GM12878 (cell line): ENCODE measurements at regions not wholly inside any gene's neighbourhood (a gene's known extent, or its start where the extent isn't known, plus 50 kb on each side); places are given as distances from the start of the nearest gene placed in this dataset.

Experiments used
- ATAC-seq: fragments of 200-7000 bp; cut with Tn5 transposase; 3 replicates; pipeline ENCODE4 v1.9.1; 2020; ENCODE audit warnings: mild to moderate bottlenecking, moderate library complexity
- BruUV-seq: library from RNA; stranded (reverse); fragments of 400-500 nt; replicated peaks from 2 replicates; lab custom pipeline; 2021; lab: Mats Ljungman, UMichigan
- CTCF ChIA-PET: fragments of 300-600 bp; sonication (Branson Sonifier 250); formaldehyde crosslinking; extraction: SDS; loops from one replicate; lab custom pipeline; 2021; ENCODE audit warnings: inconsistent platforms; lab: Yijun Ruan, JAX
- POLR2A ChIA-PET: fragments of 350-600 bp; formaldehyde crosslinking; extraction: SDS; loops from one replicate; lab custom pipeline; 2021; ENCODE audit warnings: inconsistent platforms; lab: Charles Lee
- RAD21 ChIA-PET: fragments of 300-600 bp; sonication (Branson Sonifier 250); formaldehyde crosslinking; loops from one replicate; lab custom pipeline; 2023; ENCODE audit warnings: antibody characterized with exemption; ENCODE audit not compliant: unreplicated experiment; lab: Charles Lee
- SMC1A ChIA-PET: fragments of 300-600 bp; sonication (Branson Sonifier 250); formaldehyde crosslinking; loops from one replicate; lab custom pipeline; 2023; ENCODE audit not compliant: unreplicated experiment, uncharacterized antibody; lab: Charles Lee
- DNase-seq: peaks from one replicate; pipeline ENCODE4 v3.0.0-alpha.2; 2011; ENCODE audit warnings: low read depth, low spot score
- FAIRE-seq: peaks from 3 replicates; lab custom pipeline; 2011; peaks lifted over from hg19 to GRCh38; lab: Jason Lieb, UNC
- H2AFZ ChIP-seq: 2 replicates; pipeline ENCODE4 v1.6.0; 2011; ENCODE audit warnings: low read depth, low read length, control low read depth; ENCODE audit not compliant: control insufficient read depth
- H3K27ac ChIP-seq: 2 replicates; pipeline ENCODE4 v1.5.1; 2011; ENCODE audit warnings: control low read depth; ENCODE audit not compliant: control insufficient read depth, insufficient read depth
- H3K27me3 ChIP-seq, 2 experiments: replicated peaks in 1 of 2; 2 replicates each; pipeline versions ENCODE4 v1.6.0 to v1.6.1; 2011; ENCODE audit warnings: low read length in 1 of 2; ENCODE audit not compliant: control insufficient read depth in 2 of 2, insufficient read depth in 2 of 2
- H3K36me3 ChIP-seq, 2 experiments: 2 replicates each; pipeline ENCODE4 v1.5.1; 2011; ENCODE audit warnings: low read length in 1 of 2; ENCODE audit not compliant: control insufficient read depth in 2 of 2, insufficient read depth in 2 of 2
- H3K4me1 ChIP-seq: 2 replicates; pipeline ENCODE4 v1.6.1; 2011; ENCODE audit warnings: mild to moderate bottlenecking, low read length, moderate library complexity, mixed read lengths; ENCODE audit not compliant: control insufficient read depth, insufficient read depth
- H3K4me2 ChIP-seq: 2 replicates; pipeline ENCODE4 v1.6.0; 2011; ENCODE audit warnings: control low read depth; ENCODE audit not compliant: control insufficient read depth, insufficient read depth
- H3K4me3 ChIP-seq: fragments of 200-600 bp; sonication (generic); 2 replicates; pipeline ENCODE4 v1.5.1; 2016
- H3K79me2 ChIP-seq: 2 replicates; pipeline ENCODE4 v1.6.0; 2011; ENCODE audit warnings: low read length; ENCODE audit not compliant: control insufficient read depth, insufficient read depth
- H3K9ac ChIP-seq: 2 replicates; pipeline ENCODE4 v1.8.0; 2011; ENCODE audit warnings: low read length, control low read depth, mixed read lengths; ENCODE audit not compliant: control insufficient read depth, insufficient read depth
- H3K9me3 ChIP-seq: replicated peaks from 3 replicates; pipeline ENCODE4 v1.5.1; 2011; ENCODE audit warnings: mild to moderate bottlenecking, low read length; ENCODE audit not compliant: control insufficient read depth, insufficient read depth
- H4K20me1 ChIP-seq: 2 replicates; pipeline ENCODE4 v1.6.0; 2011; ENCODE audit not compliant: control insufficient read depth, insufficient read depth
- CBX3 ChIP-seq: fragments of 200-600 bp; sonication (generic); IDR thresholded peaks from 2 replicates; pipeline ENCODE4 v1.6.1; 2016; ENCODE audit warnings: low read depth, borderline replicate concordance
- EZH2 ChIP-seq: IDR thresholded peaks from 2 replicates; pipeline ENCODE4 v1.6.1; 2012; ENCODE audit warnings: low read depth, mild to moderate bottlenecking, control low read depth, inconsistent platforms, low read length, borderline replicate concordance; ENCODE audit not compliant: control insufficient read depth
- FOS ChIP-seq: IDR thresholded peaks from 3 replicates; pipeline ENCODE4 v1.6.1; 2011; ENCODE audit warnings: borderline replicate concordance; ENCODE audit not compliant: insufficient read length; ENCODE audit errors: extremely low read depth
- HDAC6 ChIP-seq: fragments of 200-600 bp; sonication (generic); IDR thresholded peaks from one replicate; pipeline ENCODE4 v1.8.0; 2017; ENCODE audit warnings: antibody characterized with exemption; ENCODE audit not compliant: unreplicated experiment
- MXI1 ChIP-seq: fragments of 150-350 bp; IDR thresholded peaks from 2 replicates; pipeline ENCODE4 v1.6.1; 2011; ENCODE audit warnings: low read depth, mild to moderate bottlenecking, inconsistent platforms, low read length, improper control_type of control experiment
- MYB ChIP-seq: fragments of 150-350 bp; IDR thresholded peaks from 2 replicates; pipeline ENCODE4 v1.6.1; 2014; ENCODE audit warnings: mild to moderate bottlenecking, low read depth, low read length, borderline replicate concordance
- PKNOX1 ChIP-seq: fragments of 450-650 bp; IDR thresholded peaks from 2 replicates; pipeline ENCODE4 v1.6.1; 2016; ENCODE audit warnings: mild to moderate bottlenecking
- POLR2A ChIP-seq: IDR thresholded peaks from 2 replicates; pipeline ENCODE4 v1.6.1; 2011; ENCODE audit warnings: low read depth, mild to moderate bottlenecking, low read length
- POLR2AphosphoS2 ChIP-seq: IDR thresholded peaks from 2 replicates; pipeline ENCODE4 v1.6.1; 2011; ENCODE audit warnings: low read depth, mild to moderate bottlenecking, low read length, improper control_type of control experiment, moderate library complexity
- RFX5 ChIP-seq: IDR thresholded peaks from 2 replicates; pipeline ENCODE4 v1.6.1; 2011; ENCODE audit warnings: low read depth, low read length, improper control_type of control experiment
- SMAD5 ChIP-seq: IDR thresholded peaks from 2 replicates; pipeline ENCODE4 v1.6.1; 2016; ENCODE audit warnings: antibody characterized with exemption, low read depth
- SPI1 ChIP-seq: IDR thresholded peaks from 2 replicates; pipeline ENCODE4 v1.6.1; 2011; ENCODE audit warnings: low read depth, mild to moderate bottlenecking, low read length, moderate library complexity, borderline replicate concordance; ENCODE audit not compliant: insufficient read depth
- SREBF1 ChIP-seq: IDR thresholded peaks from 2 replicates; pipeline ENCODE4 v1.6.1; 2012; ENCODE audit warnings: mild to moderate bottlenecking, low read length
- TARDBP ChIP-seq: IDR thresholded peaks from 2 replicates; pipeline ENCODE4 v1.6.1; 2016; ENCODE audit warnings: borderline replicate concordance
- ZBED1 ChIP-seq: IDR thresholded peaks from 2 replicates; pipeline ENCODE4 v1.6.1; 2016; ENCODE audit warnings: borderline replicate concordance
- ZNF24 ChIP-seq: fragments of 450-650 bp; IDR thresholded peaks from 2 replicates; pipeline ENCODE4 v1.6.1; 2017; ENCODE audit warnings: antibody characterized with exemption, mild to moderate bottlenecking
- WGBS: methylation state at CpG from one replicate; pipeline ENCODE4 v1.1.6; 2016; ENCODE audit warnings: low lambda C conversion rate; ENCODE audit not compliant: insufficient replicate concordance, insufficient coverage; ENCODE audit errors: missing lambda C conversion rate; 5-methylcytosine and 5-hydroxymethylcytosine counted together
- in situ Hi-C: fragments of 300-500 bp; cut with MboI; formaldehyde crosslinking; loops from 9 replicates; pipeline ENCODE4 v1.14.3; 2018; ENCODE audit warnings: mixed read lengths
- intact Hi-C: fragments of 100-400 bp; cut with micrococcal nuclease; formaldehyde crosslinking; loops from one replicate; pipeline ENCODE4 v1.14.2; 2022; ENCODE audit not compliant: unreplicated experiment
- TF ChIP-seq, protein P1 (sequence below), 3 experiments: IDR thresholded peaks in 2 of 3; conservative IDR thresholded peaks in 1 of 3; 2 replicates each; pipeline ENCODE4 v1.5.1; 2011; ENCODE audit warnings: low read depth in 3 of 3, low read length in 3 of 3, mild to moderate bottlenecking in 3 of 3, control low read depth in 2 of 3, moderate library complexity in 2 of 3, inconsistent platforms in 1 of 3, mixed read lengths in 1 of 3; ENCODE audit not compliant: control insufficient read depth in 2 of 3, insufficient read depth in 1 of 3; ENCODE audit errors: extremely low read depth in 1 of 3

GRCh38 chr3:78390221-78390620 is 1350.3 kb downstream of the ROBO2 start:
- Histone ChIP-seq H3K36me3 (no peaks in the 10 kb centered on the region), H3K27me3 (no peaks in the 10 kb centered on the region), H4K20me1 (no peaks in the 10 kb centered on the region), H3K27ac (no peak overlapping the region)
- FAIRE-seq (no peak), DNase-seq (no peak)
- RAD21 ChIA-PET, result no interaction called here
- CTCF ChIA-PET, result no interaction called here
- no TSS peak for BruUV-seq
- TF ChIP-seq TARDBP, result no peak
- no peak for TF ChIP-seq FOS
- TF ChIP-seq SREBF1, result no peak
- no peak for TF ChIP-seq SPI1
- no peak for TF ChIP-seq MXI1
- no peak for TF ChIP-seq RFX5
- TF ChIP-seq MYB, result no peak
- no peak for TF ChIP-seq EZH2
- TF ChIP-seq ZNF24, result no peak
- TF ChIP-seq PKNOX1, result no peak
- no peak for TF ChIP-seq HDAC6
- no peak for TF ChIP-seq ZBED1
- no peak for TF ChIP-seq POLR2AphosphoS2
- TF ChIP-seq CBX3, result no peak
- TF ChIP-seq SMAD5, result no peak
- TF ChIP-seq, protein P1, sequence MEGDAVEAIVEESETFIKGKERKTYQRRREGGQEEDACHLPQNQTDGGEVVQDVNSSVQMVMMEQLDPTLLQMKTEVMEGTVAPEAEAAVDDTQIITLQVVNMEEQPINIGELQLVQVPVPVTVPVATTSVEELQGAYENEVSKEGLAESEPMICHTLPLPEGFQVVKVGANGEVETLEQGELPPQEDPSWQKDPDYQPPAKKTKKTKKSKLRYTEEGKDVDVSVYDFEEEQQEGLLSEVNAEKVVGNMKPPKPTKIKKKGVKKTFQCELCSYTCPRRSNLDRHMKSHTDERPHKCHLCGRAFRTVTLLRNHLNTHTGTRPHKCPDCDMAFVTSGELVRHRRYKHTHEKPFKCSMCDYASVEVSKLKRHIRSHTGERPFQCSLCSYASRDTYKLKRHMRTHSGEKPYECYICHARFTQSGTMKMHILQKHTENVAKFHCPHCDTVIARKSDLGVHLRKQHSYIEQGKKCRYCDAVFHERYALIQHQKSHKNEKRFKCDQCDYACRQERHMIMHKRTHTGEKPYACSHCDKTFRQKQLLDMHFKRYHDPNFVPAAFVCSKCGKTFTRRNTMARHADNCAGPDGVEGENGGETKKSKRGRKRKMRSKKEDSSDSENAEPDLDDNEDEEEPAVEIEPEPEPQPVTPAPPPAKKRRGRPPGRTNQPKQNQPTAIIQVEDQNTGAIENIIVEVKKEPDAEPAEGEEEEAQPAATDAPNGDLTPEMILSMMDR (IDR thresholded peaks at IDR 0.05 in 2 of 3, conservative IDR thresholded peaks at IDR 0.05 in 1 of 3; ENCODE audit: control insufficient read depth in 2 of 3, extremely low read depth in 1 of 3, insufficient read depth in 1 of 3, low read depth in 3 of 3, low read length in 3 of 3), result no peak
- TF ChIP-seq POLR2A, result no peak
- TF ChIP-seq, all 136 proteins: peak for 0
- Histone ChIP-seq H3K9ac (no peak overlapping the region), H3K4me3 (no peak overlapping the region), H3K4me1 (no peaks in the 10 kb centered on the region), H3K79me2 (no peaks in the 10 kb centered on the region), H3K9me3 (no peaks in the 10 kb centered on the region; the same call in 2 of the 3 replicates), H2AFZ (no peak overlapping the region), H3K4me2 (no peak overlapping the region)
- WGBS, result 0% methylated on average over 1 of the region's 1 CpG
- intact Hi-C loops, result no loop called here
- in situ Hi-C loops, result no loop called here
- no peak for ATAC-seq
- ChIA-PET POLR2A (no interaction called here), SMC1A (no interaction called here)
